22Rv1 (cell line): ENCODE measurements at regions not wholly inside any gene's neighbourhood (a gene's known extent, or its start where the extent isn't known, plus 50 kb on each side); places are given as distances from the start of the nearest gene placed in this dataset.

Experiments
- CTCF ChIP-seq: fragments of 450-650 bp; IDR thresholded peaks from 2 replicates; pipeline ENCODE4 v1.5.1; 2017; ENCODE audit warnings: mild to moderate bottlenecking
- ZFX ChIP-seq: fragments of 450-650 bp; IDR thresholded peaks from 2 replicates; pipeline ENCODE4 v1.6.1; 2017; ENCODE audit warnings: antibody characterized with exemption, borderline replicate concordance

- no peak for TF ChIP-seq CTCF
- no peak for TF ChIP-seq ZFX
Observed at GRCh38 chr10:26642896-26643653, 54.4 kb upstream of the PDSS1 start.
